ENCODE measurements at regions not wholly inside any gene's neighbourhood (a gene's known extent, or its start where the extent isn't known, plus 50 kb on each side); places are given as distances from the start of the nearest gene placed in this dataset.

GRCh38 chr12:102535306-102535705 is 54.9 kb upstream of the IGF1 start:
- DNase-seq: no peak

GRCh38 chr12:102534899-102535298 is 54.5 kb upstream of the IGF1 start:
- no peak for DNase-seq

GRCh38 chr12:102533483-102534215 is 53.3 kb upstream of the IGF1 start:
- DNase-seq: no peak
